Calu3 (cell line): ENCODE measurements at regions not wholly inside any gene's neighbourhood (a gene's known extent, or its start where the extent isn't known, plus 50 kb on each side); places are given as distances from the start of the nearest gene placed in this dataset.

Experiments
- BruUV-seq: library from RNA; stranded (reverse); fragments of 400-500 nt; replicated peaks from 2 replicates; lab custom pipeline; 2021; lab: Mats Ljungman, UMichigan
- CTCF ChIA-PET: fragments of 300-600 bp; sonication (Branson Sonifier 250); formaldehyde crosslinking; loops from one replicate; lab custom pipeline; 2022; ENCODE audit warnings: antibody characterized with exemption; lab: Charles Lee
- DNase-seq: peaks from one replicate; pipeline ENCODE4 v3.0.0; 2022
- H3K27ac Mint-ChIP-seq: one replicate; pipeline ENCODE4 v1.8.0; 2022; ENCODE audit warnings: mixed read lengths; ENCODE audit not compliant: unreplicated experiment
- H3K27me3 Mint-ChIP-seq: one replicate; pipeline ENCODE4 v1.8.0; 2022; ENCODE audit warnings: mixed read lengths; ENCODE audit not compliant: unreplicated experiment
- H3K36me3 Mint-ChIP-seq: one replicate; pipeline ENCODE4 v1.8.0; 2022; ENCODE audit warnings: mild to moderate bottlenecking, moderate library complexity, mixed read lengths; ENCODE audit not compliant: insufficient read depth, unreplicated experiment
- H3K4me1 Mint-ChIP-seq: one replicate; pipeline ENCODE4 v1.8.0; 2022; ENCODE audit warnings: mild to moderate bottlenecking, low read depth, mixed read lengths; ENCODE audit not compliant: unreplicated experiment
- H3K4me3 Mint-ChIP-seq: one replicate; pipeline ENCODE4 v1.8.0; 2022; ENCODE audit warnings: mild to moderate bottlenecking, low read depth, moderate library complexity, mixed read lengths; ENCODE audit not compliant: unreplicated experiment
- H3K9me3 Mint-ChIP-seq: one replicate; pipeline ENCODE4 v1.8.0; 2022; ENCODE audit warnings: low read depth, mixed read lengths; ENCODE audit not compliant: unreplicated experiment
- intact Hi-C: fragments of 100-400 bp; cut with micrococcal nuclease; formaldehyde crosslinking; loops from one replicate; pipeline ENCODE4 v1.10.0; 2022; ENCODE audit not compliant: unreplicated experiment
- TF ChIP-seq, protein P1 (sequence below): fragments of 200-600 bp; IDR thresholded peaks from one replicate; pipeline ENCODE4 v1.8.0; 2022; ENCODE audit warnings: antibody characterized with exemption; ENCODE audit not compliant: unreplicated experiment

DNA sequence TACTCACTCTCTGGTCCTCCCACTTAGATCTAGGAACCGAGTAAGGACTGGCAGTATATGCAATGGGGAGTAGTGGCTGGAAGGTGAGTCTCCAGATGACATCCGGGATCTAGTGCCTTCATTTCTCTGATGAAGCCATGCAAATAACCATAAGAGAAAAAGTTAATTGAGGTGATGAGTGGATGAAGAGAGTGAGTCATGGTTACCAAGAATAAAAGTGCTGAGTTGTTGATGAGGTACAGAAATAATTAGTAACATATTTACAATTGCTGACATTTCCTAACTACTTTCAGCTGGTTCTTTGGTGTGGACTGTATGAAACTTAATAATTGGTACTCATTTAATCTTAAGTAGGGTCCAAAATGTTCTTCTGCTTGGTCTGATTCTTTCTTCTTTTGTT is 146.7 kb upstream of the PITX2 start:
- DNase-seq, result no peak
- TF ChIP-seq, protein P1, sequence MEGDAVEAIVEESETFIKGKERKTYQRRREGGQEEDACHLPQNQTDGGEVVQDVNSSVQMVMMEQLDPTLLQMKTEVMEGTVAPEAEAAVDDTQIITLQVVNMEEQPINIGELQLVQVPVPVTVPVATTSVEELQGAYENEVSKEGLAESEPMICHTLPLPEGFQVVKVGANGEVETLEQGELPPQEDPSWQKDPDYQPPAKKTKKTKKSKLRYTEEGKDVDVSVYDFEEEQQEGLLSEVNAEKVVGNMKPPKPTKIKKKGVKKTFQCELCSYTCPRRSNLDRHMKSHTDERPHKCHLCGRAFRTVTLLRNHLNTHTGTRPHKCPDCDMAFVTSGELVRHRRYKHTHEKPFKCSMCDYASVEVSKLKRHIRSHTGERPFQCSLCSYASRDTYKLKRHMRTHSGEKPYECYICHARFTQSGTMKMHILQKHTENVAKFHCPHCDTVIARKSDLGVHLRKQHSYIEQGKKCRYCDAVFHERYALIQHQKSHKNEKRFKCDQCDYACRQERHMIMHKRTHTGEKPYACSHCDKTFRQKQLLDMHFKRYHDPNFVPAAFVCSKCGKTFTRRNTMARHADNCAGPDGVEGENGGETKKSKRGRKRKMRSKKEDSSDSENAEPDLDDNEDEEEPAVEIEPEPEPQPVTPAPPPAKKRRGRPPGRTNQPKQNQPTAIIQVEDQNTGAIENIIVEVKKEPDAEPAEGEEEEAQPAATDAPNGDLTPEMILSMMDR, result no peak
- Mint-ChIP-seq H3K36me3 (no peaks in the 10 kb centered on the region), H3K4me1 (no peaks in the 10 kb centered on the region), H3K27me3 (no peaks in the 10 kb centered on the region), H3K4me3 (no peak overlapping the region), H3K9me3 (peaks cover 4% of the 10 kb centered on the region), H3K27ac (no peak overlapping the region)
- CTCF ChIA-PET, result no interaction called here
- no TSS peak for BruUV-seq
- intact Hi-C loops, result loop anchor here (5.0 kb wide), 1 partner anchor 202 kb away; no protein-coding TSS in a partner anchor

- DNase-seq, result no peak
- Mint-ChIP-seq H3K4me1 (no peaks in the 10 kb centered on the region), H3K36me3 (no peaks in the 10 kb centered on the region), H3K27me3 (no peaks in the 10 kb centered on the region), H3K9me3 (peaks cover 4% of the 10 kb centered on the region), H3K27ac (no peak overlapping the region), H3K4me3 (no peak overlapping the region)
- CTCF ChIA-PET, result no interaction called here
- intact Hi-C loops, result no loop called here
- TF ChIP-seq, protein P1, result no peak
- no TSS peak for BruUV-seq
These were observed 147.5 kb upstream of the PITX2 start for GRCh38 chr4:110770353-110770752.

- no peaks in the 10 kb centered on the region for H3K4me1 Mint-ChIP-seq
- H3K9me3 Mint-ChIP-seq, result no peaks in the 10 kb centered on the region
- H3K4me3 Mint-ChIP-seq, result no peak overlapping the region
- no peaks in the 10 kb centered on the region for H3K27me3 Mint-ChIP-seq
- CTCF ChIA-PET, result no interaction called here
- no peak overlapping the region for H3K27ac Mint-ChIP-seq
- no peak for DNase-seq
- intact Hi-C loops, result no loop called here
- H3K36me3 Mint-ChIP-seq, result no peaks in the 10 kb centered on the region
- TF ChIP-seq, protein P1, result no peak
- BruUV-seq, result no TSS peak
These were observed 155.6 kb upstream of the PITX2 start for GRCh38 chr4:110778521-110778920.

DNA sequence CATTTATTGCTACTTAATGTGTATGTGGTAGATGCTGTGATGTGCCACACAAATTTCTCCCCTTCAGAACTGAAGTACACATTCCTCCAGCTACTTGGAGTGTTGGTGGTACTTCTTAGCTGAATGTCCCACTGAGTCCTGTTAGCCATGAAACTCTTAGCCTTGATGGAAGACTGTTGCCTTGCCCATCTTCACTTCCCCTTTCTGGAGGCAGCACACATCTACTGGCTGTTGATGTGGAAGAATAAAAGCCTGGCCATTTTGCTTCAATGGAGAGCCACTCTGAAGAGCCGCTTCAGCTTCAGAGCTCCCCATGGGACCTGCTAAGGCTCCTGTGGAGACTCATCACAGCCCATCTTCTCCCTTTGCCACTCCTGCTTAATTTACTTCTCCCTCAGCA is 157.7 kb upstream of the PITX2 start:
- no peak for DNase-seq
- Mint-ChIP-seq H3K27me3 (no peaks in the 10 kb centered on the region), H3K27ac (no peak overlapping the region), H3K36me3 (no peaks in the 10 kb centered on the region), H3K4me3 (no peak overlapping the region), H3K9me3 (no peaks in the 10 kb centered on the region), H3K4me1 (no peaks in the 10 kb centered on the region)
- BruUV-seq, result no TSS peak
- CTCF ChIA-PET, result no interaction called here
- intact Hi-C loops, result no loop called here
- TF ChIP-seq, protein P1, result no peak
